HCEC 1CT (cell line): ENCODE measurements at regions not wholly inside any gene's neighbourhood (a gene's known extent, or its start where the extent isn't known, plus 50 kb on each side); places are given as distances from the start of the nearest gene placed in this dataset.

Source experiments
- DNase-seq: peaks from one replicate; pipeline ENCODE4 v3.0.0-alpha.2; 2017

- no peak for DNase-seq
These were observed 49.9 kb upstream of the MAFB start for GRCh38 chr20:40738976-40739375.

- DNase-seq = no peak
These were observed 50.8 kb upstream of the MAFB start for GRCh38 chr20:40739841-40740240.

GRCh38 chr20:40741507-40742106 lies 52.6 kb upstream of the MAFB start:
- peak; percentile 29 for DNase-seq

- DNase-seq = no peak
These were observed 54.2 kb upstream of the MAFB start for GRCh38 chr20:40743141-40743775.

GRCh38 chr20:40744072-40744817 lies 55.2 kb upstream of the MAFB start:
- DNase-seq = no peak

GRCh38 chr20:40744818-40745175 lies 55.8 kb upstream of the MAFB start:
- DNase-seq = no peak

- no peak for DNase-seq
These were observed 57.2 kb upstream of the MAFB start for GRCh38 chr20:40746251-40746650.

GRCh38 chr20:40748182-40748581 lies 59.1 kb upstream of the MAFB start:
- DNase-seq = no peak

- no peak for DNase-seq
These were observed 61.0 kb upstream of the MAFB start for GRCh38 chr20:40749985-40750506.

GRCh38 chr20:40750541-40751035 lies 61.6 kb upstream of the MAFB start:
- no peak for DNase-seq

GRCh38 chr20:40753472-40753871 lies 64.4 kb upstream of the MAFB start:
- DNase-seq = no peak

- no peak for DNase-seq
These were observed 65.4 kb upstream of the MAFB start for GRCh38 chr20:40754339-40754943.

- no peak for DNase-seq
These were observed 68.1 kb upstream of the MAFB start for GRCh38 chr20:40757087-40757486.

- DNase-seq = no peak
These were observed 69.8 kb upstream of the MAFB start for GRCh38 chr20:40758790-40759189.

GRCh38 chr20:40760399-40760798 lies 71.4 kb upstream of the MAFB start:
- no peak for DNase-seq

GRCh38 chr20:40763646-40764295 lies 74.7 kb upstream of the MAFB start:
- no peak for DNase-seq

- no peak for DNase-seq
These were observed 76.9 kb upstream of the MAFB start for GRCh38 chr20:40765814-40766480.

GRCh38 chr20:40766790-40767614 lies 78.0 kb upstream of the MAFB start:
- no peak for DNase-seq

GRCh38 chr20:40767615-40767924 lies 78.5 kb upstream of the MAFB start:
- DNase-seq = no peak

GRCh38 chr20:40768105-40768504 lies 79.1 kb upstream of the MAFB start:
- DNase-seq = no peak

- no peak for DNase-seq
These were observed 80.7 kb upstream of the MAFB start for GRCh38 chr20:40769677-40770285.
